ENCODE measurements at regions not wholly inside any gene's neighbourhood (a gene's known extent, or its start where the extent isn't known, plus 50 kb on each side); places are given as distances from the start of the nearest gene placed in this dataset.

DNA sequence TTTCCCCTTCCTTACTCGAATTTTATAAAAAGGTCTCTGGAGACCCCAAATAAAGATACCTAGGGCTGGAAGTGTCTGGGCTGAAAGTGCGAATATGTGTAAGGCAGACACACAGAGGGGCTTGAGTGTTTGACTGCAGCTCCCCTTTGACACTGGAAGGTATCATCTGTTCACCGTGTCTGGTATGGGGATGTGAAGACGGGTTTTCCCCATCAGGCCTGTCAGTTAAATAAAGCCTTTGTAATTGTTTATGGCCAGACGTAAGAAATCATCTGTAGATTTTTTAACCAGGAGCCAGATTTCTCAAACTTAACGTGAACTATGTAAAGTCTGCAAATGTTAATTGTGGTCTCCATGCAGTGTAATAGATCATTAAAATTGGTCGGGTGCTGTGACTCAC, 1173.4 kb downstream of the AMY1C start:
- no peaks in the 10 kb centered on the region for H3K27me3 Mint-ChIP-seq
- no peak overlapping the region for H3K4me3 Mint-ChIP-seq

DNA sequence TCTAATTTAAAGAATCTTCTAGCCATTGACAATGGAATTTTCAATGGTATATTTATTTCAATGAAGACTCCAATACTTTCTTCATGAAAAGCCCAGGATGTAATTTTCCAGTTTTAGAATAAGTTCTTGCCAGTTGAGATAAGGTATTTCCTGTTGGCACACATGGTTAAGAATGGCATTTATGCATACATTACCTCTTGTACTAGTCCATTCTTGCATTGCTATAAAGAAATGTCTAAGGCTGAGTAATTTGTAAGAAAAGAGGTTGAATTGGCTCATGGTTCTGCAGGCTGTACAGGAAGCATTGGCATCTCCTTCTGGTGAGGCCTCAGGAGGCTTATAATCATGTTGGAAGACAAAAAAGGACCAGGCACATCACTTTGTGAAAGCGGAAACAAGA, 1179.6 kb downstream of the AMY1C start:
- DNase-seq (no peak), ATAC-seq (no peak)
- no peaks in the 10 kb centered on the region for H3K4me1 Mint-ChIP-seq
- H3K9me3 Mint-ChIP-seq: peaks cover 24% of the 10 kb centered on the region
- H3K36me3 Mint-ChIP-seq (ENCODE audit: low read depth): peaks cover 1% of the 10 kb centered on the region
- no peak overlapping the region for H3K27ac Mint-ChIP-seq
- H3K4me3 Mint-ChIP-seq: no peak overlapping the region
- no peaks in the 10 kb centered on the region for H3K27me3 Mint-ChIP-seq

More for the DNA sequence above, 1173.4 kb downstream of the AMY1C start:
- ATAC-seq (no peak), DNase-seq (no peak)
- H3K27ac Mint-ChIP-seq: no peak overlapping the region
- no peaks in the 10 kb centered on the region for H3K4me1 Mint-ChIP-seq
- H3K9me3 Mint-ChIP-seq: peaks cover 24% of the 10 kb centered on the region
- H3K36me3 Mint-ChIP-seq (ENCODE audit: low read depth): peaks cover 1% of the 10 kb centered on the region

DNA sequence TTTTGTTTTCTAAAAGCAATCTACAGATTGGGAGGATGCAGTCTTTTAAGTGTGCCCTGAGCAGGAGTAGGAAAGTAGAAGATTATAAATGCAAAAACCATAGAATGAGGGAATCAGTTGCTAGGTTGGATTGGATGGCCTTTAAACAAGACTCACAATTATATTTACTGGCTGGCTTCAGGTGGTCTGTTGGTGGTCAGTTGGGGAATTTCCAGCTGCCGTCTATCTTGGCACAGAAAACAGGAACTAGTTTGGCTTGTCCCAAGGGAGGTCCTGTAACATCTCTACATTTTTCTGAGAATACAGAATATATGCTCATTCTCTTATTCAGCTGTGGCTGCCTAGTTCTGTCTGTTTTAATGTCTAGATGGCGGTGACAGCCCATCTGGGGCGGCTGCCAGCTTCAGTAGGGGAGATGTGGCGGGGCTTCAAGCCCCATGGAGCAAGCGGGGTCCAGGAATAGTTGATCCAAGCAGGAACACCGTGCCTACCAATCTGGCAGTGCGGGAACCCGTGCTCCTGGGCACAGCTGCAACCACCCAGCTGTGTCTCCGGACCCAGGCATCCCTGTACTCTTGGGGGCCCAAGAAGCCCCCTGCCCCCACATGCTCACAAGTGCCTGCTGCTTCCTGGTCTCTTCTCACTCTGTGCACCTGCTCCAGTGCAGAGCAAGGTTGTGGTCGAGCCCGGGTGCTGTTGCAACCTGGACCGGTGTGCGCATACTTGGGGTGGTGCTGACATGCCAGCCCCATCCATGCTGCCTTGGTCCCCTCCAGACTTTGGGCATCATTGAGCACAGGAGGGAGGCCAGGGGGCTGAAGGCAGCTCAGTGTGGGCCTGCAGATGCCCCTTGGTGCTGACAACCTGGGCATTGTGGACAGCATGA, 1182.6 kb downstream of the AMY1C start:
- no peaks in the 10 kb centered on the region for H3K4me1 Mint-ChIP-seq
- H3K9me3 Mint-ChIP-seq: peaks cover 19% of the 10 kb centered on the region
- H3K27me3 Mint-ChIP-seq: no peaks in the 10 kb centered on the region
- no peak overlapping the region for H3K27ac Mint-ChIP-seq
- no peaks in the 10 kb centered on the region for H3K36me3 Mint-ChIP-seq (ENCODE audit: low read depth)
- DNase-seq: no peak
- no peak for ATAC-seq
- H3K4me3 Mint-ChIP-seq: no peak overlapping the region

DNA sequence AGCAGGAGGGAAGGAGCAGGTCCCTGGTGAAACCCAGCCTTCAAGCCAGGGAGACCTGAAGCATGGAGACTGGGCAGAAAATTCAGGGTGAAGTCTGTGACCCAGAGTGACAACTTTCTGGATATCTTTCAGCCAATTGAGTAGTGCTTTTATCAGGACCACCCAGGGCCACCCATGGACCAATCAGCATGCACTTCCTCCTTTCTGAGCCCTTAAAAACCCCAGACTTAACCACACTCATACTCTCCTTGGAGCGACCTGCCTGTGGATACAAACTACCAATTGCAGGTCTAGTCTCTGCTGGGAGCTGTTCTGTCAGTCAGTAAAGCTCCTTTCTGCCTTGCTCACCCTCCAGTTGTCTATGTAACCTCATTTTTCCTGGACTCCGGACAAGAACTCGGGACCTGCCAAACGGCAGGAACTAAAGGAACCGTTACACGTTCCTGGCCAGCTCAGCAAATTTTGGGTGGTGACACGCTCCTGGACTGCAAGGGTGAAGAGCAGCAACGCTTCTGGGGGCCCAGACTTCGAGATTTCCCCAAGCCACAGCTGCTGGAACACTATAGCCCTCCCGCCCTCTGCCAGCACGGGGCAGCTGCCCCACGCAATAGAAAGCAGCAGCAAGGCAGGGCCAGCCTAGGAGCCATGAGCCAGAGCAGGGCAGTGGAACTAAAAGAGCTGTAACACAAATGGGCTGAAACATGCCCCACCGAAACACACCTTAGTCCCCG, 1183.4 kb downstream of the AMY1C start:
- DNase-seq: no peak
- Mint-ChIP-seq H3K36me3 (ENCODE audit: low read depth) (no peaks in the 10 kb centered on the region), H3K9me3 (peaks cover 19% of the 10 kb centered on the region), H3K27me3 (no peaks in the 10 kb centered on the region), H3K27ac (no peak overlapping the region), H3K4me1 (no peaks in the 10 kb centered on the region), H3K4me3 (no peak overlapping the region)
- no peak for ATAC-seq

DNA sequence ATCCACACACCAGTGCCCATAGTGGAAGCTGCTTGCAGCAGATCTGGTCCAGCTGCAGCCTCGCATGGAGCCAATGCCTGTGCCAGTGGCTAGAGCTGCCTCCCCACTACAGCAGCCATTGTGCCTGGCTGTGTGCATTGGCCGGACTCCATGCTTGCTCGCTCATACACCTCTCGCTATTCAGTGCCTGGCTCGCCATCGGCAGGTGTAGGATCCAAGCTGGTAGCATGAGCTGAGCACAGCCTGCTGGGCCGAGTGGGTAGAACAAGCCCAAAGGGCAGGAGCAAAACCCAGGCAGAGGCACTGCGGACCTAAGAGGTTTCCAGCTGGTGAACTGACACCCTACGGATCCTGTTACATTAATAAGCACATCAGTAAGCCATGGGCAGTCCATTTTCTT, 1184.1 kb downstream of the AMY1C start:
- H3K4me3 Mint-ChIP-seq: no peak overlapping the region
- H3K27me3 Mint-ChIP-seq: no peaks in the 10 kb centered on the region
- DNase-seq (no peak), ATAC-seq (no peak)
- no peaks in the 10 kb centered on the region for H3K36me3 Mint-ChIP-seq (ENCODE audit: low read depth)
- H3K9me3 Mint-ChIP-seq: peaks cover 19% of the 10 kb centered on the region
- H3K27ac Mint-ChIP-seq: no peak overlapping the region
- no peaks in the 10 kb centered on the region for H3K4me1 Mint-ChIP-seq

DNA sequence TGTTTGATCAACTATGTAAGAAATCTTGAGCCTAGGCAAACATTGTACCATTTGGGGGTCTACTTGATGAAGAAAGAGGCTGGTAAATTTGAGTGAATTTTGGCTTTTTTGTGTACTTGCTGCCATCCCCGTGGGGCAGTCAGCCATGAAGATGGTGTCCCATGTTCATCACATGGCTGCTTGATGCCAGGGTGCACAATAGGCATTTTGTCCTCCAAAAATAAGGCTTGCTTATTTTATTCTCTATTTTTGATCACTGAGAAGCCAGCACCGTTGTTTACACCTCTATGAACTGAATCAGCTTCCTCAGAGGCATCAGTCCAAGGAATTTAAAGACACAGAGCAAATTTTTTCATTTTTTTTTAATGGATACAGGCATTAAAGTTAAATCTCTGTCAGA, 1195.7 kb downstream of the AMY1C start:
- Mint-ChIP-seq H3K36me3 (ENCODE audit: low read depth) (no peaks in the 10 kb centered on the region), H3K27me3 (no peaks in the 10 kb centered on the region), H3K4me1 (no peaks in the 10 kb centered on the region), H3K4me3 (no peak overlapping the region), H3K27ac (no peak overlapping the region), H3K9me3 (peaks cover 13% of the 10 kb centered on the region)
- DNase-seq: no peak
- ATAC-seq: no peak

DNA sequence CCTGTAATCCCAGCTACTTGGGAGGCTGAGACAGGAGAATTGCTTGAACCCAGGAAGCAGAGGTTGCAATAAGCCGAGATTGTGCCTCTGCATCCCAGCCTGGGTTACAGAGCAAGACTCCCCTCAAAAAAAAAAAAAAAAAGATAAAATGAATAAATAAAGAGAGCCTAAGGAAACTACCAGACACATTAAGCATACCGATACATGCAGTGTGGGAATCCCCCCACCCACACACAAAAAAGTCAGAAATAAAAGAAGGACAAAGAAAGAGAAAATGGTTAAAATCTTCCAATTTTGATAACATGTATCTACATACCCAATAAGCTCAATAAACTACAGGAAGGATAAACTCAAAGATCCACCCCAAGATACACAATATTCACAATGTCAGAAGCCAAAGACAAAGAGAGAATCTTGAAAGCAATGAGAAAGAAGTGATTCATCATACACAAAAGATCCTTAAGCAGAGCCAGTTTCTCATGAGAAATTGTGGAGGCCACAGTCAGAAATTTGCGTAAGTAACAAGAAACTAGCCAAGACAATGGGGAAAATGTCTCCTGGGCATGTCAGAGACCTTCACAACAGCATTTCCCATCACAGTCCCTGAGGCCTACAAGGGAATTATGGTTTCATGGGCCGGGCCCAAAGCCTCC, 1197.0 kb downstream of the AMY1C start:
- H3K36me3 Mint-ChIP-seq (ENCODE audit: low read depth): no peaks in the 10 kb centered on the region
- DNase-seq: no peak
- peaks cover 13% of the 10 kb centered on the region for H3K9me3 Mint-ChIP-seq
- no peaks in the 10 kb centered on the region for H3K27me3 Mint-ChIP-seq
- no peak overlapping the region for H3K27ac Mint-ChIP-seq
- ATAC-seq: no peak
- no peaks in the 10 kb centered on the region for H3K4me1 Mint-ChIP-seq
- H3K4me3 Mint-ChIP-seq: no peak overlapping the region

DNA sequence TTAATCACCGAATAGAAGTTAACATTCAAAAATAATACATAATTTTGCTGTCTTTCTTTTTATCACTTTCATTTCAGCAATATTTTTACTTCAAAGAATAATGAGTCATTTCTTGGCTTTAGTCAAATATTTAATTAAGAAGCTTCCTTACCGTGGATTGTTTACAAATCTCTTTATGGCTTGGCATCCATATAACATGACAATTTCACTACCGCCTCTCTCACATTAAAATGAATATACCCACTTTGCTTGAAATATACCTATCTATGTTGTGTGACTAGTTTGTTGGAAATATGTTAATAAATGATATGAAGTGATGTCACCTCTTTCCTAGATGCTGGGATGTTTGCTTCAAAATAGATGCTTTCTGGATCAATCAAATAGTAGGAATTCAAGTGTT, 1203.9 kb downstream of the AMY1C start:
- Mint-ChIP-seq H3K27ac (no peak overlapping the region), H3K4me3 (no peak overlapping the region), H3K4me1 (no peaks in the 10 kb centered on the region), H3K27me3 (no peaks in the 10 kb centered on the region), H3K9me3 (peaks cover 3% of the 10 kb centered on the region), H3K36me3 (ENCODE audit: low read depth) (no peaks in the 10 kb centered on the region)
- DNase-seq (no peak), ATAC-seq (no peak)

DNA sequence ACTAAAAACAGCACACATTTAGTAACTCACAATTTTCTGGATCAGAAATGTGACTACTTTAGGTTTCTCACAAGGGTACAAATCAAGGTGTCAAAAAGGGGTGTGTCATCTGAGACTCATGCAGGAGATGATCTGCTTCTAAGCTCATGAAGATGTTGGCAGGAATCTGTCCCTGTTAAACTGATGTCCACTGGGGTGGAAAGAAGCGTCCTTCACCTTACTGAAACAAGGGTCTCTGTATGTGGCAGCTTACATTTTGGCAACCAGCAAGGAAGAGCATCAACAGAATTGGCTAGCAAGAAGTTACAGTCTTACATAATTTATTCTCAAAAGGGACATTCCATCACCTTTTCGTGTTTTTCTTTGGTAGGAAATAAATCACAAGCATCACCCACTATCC, 1223.8 kb downstream of the AMY1C start:
- no peaks in the 10 kb centered on the region for H3K4me1 Mint-ChIP-seq
- no peak overlapping the region for H3K27ac Mint-ChIP-seq
- no peaks in the 10 kb centered on the region for H3K27me3 Mint-ChIP-seq
- DNase-seq: no peak
- H3K36me3 Mint-ChIP-seq (ENCODE audit: low read depth): no peaks in the 10 kb centered on the region
- peaks cover 4% of the 10 kb centered on the region for H3K9me3 Mint-ChIP-seq
- no peak overlapping the region for H3K4me3 Mint-ChIP-seq
- ATAC-seq: no peak

DNA sequence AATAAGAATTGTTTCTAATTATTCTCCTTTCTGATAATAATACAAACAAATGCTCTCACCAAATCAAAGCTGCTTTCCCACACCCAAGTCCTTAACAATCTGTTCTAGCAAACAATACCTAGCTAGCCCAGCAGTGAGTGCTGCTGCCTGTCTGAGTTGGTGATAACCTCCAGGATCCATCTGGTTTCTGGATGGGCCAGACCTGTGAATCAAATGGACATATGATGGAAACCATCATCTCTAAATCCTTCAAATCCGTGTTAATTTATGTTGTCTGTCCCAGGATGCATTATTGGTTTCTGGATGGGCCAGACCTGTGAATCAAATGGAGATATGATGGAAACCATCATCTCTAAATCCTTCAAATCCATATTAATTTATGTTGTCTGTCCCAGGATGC, 1230.0 kb downstream of the AMY1C start:
- Mint-ChIP-seq H3K4me1 (no peaks in the 10 kb centered on the region), H3K36me3 (ENCODE audit: low read depth) (no peaks in the 10 kb centered on the region), H3K27me3 (no peaks in the 10 kb centered on the region), H3K9me3 (peaks cover 15% of the 10 kb centered on the region), H3K4me3 (no peak overlapping the region), H3K27ac (no peak overlapping the region)
- ATAC-seq: no peak
- no peak for DNase-seq

DNA sequence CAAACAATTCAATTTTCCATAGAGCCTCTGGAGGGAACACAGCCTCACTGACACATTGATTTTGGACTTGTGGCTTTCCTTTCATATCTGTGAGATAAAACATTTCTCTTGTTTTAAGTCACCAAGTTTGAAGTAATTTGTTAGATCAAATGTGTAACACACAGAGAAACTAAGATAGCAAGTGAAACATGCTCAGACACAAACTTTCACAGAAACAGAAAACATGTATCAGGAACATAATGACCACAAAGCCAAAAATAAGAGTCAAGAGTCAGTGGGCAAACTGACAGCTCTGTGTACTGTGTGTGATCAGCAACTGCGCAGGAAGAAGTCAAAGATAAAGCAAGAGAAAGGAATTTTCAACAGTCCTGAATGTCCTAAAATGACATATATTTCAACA, 1237.5 kb downstream of the AMY1C start:
- Mint-ChIP-seq H3K9me3 (peaks cover 21% of the 10 kb centered on the region), H3K27ac (no peak overlapping the region), H3K27me3 (no peaks in the 10 kb centered on the region), H3K4me1 (no peaks in the 10 kb centered on the region), H3K4me3 (no peak overlapping the region), H3K36me3 (ENCODE audit: low read depth) (no peaks in the 10 kb centered on the region)
- DNase-seq (no peak), ATAC-seq (no peak)

DNA sequence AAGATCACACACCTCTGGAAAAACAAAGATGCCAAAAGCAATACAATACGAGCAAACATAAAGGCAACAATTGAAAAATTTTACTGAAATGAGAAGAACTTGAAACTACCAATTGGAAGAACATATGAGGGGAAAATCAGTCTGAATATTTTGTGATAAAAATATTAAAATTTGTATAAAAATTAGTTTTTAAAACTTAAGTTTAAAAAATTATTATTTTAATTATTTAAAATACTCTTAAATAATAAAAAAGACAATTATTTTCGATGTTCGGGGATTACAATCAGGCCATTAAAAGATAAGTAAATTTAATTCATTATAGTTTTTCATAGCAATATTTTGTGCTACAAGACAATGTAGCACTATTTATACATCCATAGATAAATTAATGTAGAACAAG, 1239.3 kb downstream of the AMY1C start:
- no peak overlapping the region for H3K4me3 Mint-ChIP-seq
- DNase-seq (no peak), ATAC-seq (no peak)
- H3K4me1 Mint-ChIP-seq: no peaks in the 10 kb centered on the region
- no peaks in the 10 kb centered on the region for H3K27me3 Mint-ChIP-seq
- H3K9me3 Mint-ChIP-seq: peaks cover 19% of the 10 kb centered on the region
- no peak overlapping the region for H3K27ac Mint-ChIP-seq
- no peaks in the 10 kb centered on the region for H3K36me3 Mint-ChIP-seq (ENCODE audit: low read depth)

DNA sequence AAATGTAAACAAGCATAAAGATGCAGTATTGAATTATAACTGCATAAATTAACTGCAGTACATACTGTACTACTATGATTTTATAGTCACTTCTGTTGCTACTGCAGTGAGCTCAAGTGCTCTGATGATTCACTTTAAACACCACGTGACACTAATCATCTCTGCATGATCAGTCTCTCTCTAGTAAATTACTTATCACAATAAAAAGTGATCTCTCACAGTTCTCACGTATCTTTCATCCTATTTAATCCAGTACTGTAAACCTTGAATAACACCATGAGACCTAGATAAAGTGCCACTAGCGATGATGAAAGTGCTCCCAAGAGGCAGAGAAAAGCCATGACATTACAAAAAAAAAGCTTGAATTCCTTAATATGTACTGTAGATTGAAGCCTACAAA, 1242.0 kb downstream of the AMY1C start:
- Mint-ChIP-seq H3K36me3 (ENCODE audit: low read depth) (no peaks in the 10 kb centered on the region), H3K27ac (no peak overlapping the region), H3K4me1 (no peaks in the 10 kb centered on the region), H3K4me3 (no peak overlapping the region), H3K27me3 (no peaks in the 10 kb centered on the region), H3K9me3 (peaks cover 11% of the 10 kb centered on the region)
- DNase-seq: no peak
- no peak for ATAC-seq

DNA sequence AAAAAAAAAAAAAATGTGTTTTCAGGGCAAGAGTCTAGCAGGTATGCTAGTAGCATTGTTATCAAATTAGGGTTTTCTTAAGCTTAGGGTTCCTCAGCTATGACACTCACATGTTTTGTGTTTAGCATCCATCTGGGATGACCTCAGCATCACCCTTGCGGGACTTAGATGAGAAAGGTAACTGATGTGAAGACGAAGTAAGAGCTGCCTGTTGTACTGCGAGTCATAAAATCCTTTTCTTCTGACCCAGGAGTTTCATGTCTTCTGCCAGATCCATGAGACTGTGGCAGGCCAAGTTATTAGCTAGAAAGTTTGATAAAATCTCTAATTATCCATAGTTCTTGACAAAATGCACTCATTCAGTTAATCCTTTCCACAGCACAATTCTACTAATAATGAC, 1251.1 kb downstream of the AMY1C start:
- no peaks in the 10 kb centered on the region for H3K27me3 Mint-ChIP-seq
- no peaks in the 10 kb centered on the region for H3K4me1 Mint-ChIP-seq
- H3K27ac Mint-ChIP-seq: no peak overlapping the region
- DNase-seq: no peak
- H3K36me3 Mint-ChIP-seq (ENCODE audit: low read depth): no peaks in the 10 kb centered on the region
- H3K4me3 Mint-ChIP-seq: no peak overlapping the region
- peaks cover 7% of the 10 kb centered on the region for H3K9me3 Mint-ChIP-seq
- no peak for ATAC-seq

DNA sequence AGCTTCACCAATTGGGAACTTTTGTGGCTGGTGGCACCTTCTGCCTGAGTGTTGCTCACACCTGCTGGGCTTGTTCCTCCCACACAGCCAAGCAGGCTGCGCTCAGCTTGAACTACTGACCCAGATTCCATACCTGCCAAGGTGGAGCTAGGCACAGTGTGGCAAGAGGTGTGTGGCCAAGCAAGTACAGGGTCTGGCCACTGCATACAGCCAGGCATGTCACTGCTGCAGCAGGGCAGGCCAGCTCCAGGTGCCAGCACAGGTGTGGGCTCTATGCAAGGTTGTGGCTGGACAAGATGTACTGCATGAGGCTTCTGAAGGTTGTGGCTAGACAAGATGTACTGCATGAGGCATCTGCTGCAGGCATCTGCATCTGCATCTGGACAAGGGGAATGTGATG, 1254.8 kb downstream of the AMY1C start:
- Mint-ChIP-seq H3K36me3 (ENCODE audit: low read depth) (no peaks in the 10 kb centered on the region), H3K4me3 (no peak overlapping the region), H3K9me3 (peaks cover 9% of the 10 kb centered on the region), H3K4me1 (no peaks in the 10 kb centered on the region), H3K27ac (no peak overlapping the region), H3K27me3 (no peaks in the 10 kb centered on the region)
- ATAC-seq: no peak
- no peak for DNase-seq
